Spleen (tissue), 11 donors: ENCODE measurements at regions not wholly inside any gene's neighbourhood (a gene's known extent, or its start where the extent isn't known, plus 50 kb on each side); places are given as distances from the start of the nearest gene placed in this dataset.

Experiments
- DNase-seq: peaks from one replicate; pipeline ENCODE4 v3.0.0-alpha.2; 2020
- H3K27ac ChIP-seq, 8 donors: fragments of 200-600 bp; sonication (generic) in 7 of 8; 1 replicate in 4 of 8; 2 replicates in 4 of 8; pipeline versions ENCODE4 v1.5.0 to v1.8.0; 2016 to 2021; ENCODE audit warnings: inconsistent platforms in 4 of 8, mild to moderate bottlenecking in 4 of 8, moderate library complexity in 1 of 8
- H3K27me3 ChIP-seq, 7 donors: fragments of 200-600 bp; sonication (generic) in 6 of 7; replicated peaks in 1 of 7; 1 replicate in 4 of 7; 2 replicates in 3 of 7; pipeline versions ENCODE4 v1.5.0 to v1.8.0; 2016 to 2021; ENCODE audit warnings: inconsistent platforms in 3 of 7, mild to moderate bottlenecking in 1 of 7
- H3K36me3 ChIP-seq, 6 donors: fragments of 200-600 bp; sonication (generic) in 5 of 6; 1 replicate in 4 of 6; 2 replicates in 2 of 6; pipeline versions ENCODE4 v1.5.0 to v1.8.0; 2016 to 2021; ENCODE audit warnings: inconsistent platforms in 2 of 6
- H3K4me1 ChIP-seq, 6 donors: fragments of 200-600 bp; sonication (generic) in 5 of 6; 1 replicate in 3 of 6; 2 replicates in 3 of 6; pipeline versions ENCODE4 v1.5.0 to v1.8.0; 2016 to 2021; ENCODE audit warnings: inconsistent platforms in 3 of 6
- H3K4me3 ChIP-seq, 8 donors: fragments of 200-600 bp; sonication (generic) in 7 of 8; 1 replicate in 4 of 8; 2 replicates in 4 of 8; pipeline versions ENCODE4 v1.5.0 to v1.8.0; 2016 to 2021; ENCODE audit warnings: inconsistent platforms in 4 of 8, mild to moderate bottlenecking in 4 of 8, moderate library complexity in 2 of 8
- H3K9me3 ChIP-seq, 8 donors: fragments of 200-600 bp; sonication (generic) in 7 of 8; 1 replicate in 4 of 8; 2 replicates in 4 of 8; pipeline versions ENCODE4 v1.5.0 to v1.8.0; 2016 to 2021; ENCODE audit warnings: inconsistent platforms in 4 of 8
- CTCF ChIP-seq, 11 experiments: fragments of 200-600 bp in 7 of 11; fragments of 450-650 bp in 4 of 11; sonication (generic) in 4 of 11; IDR thresholded peaks in 8 of 11; conservative IDR thresholded peaks in 3 of 11; 1 replicate in 7 of 11; 2 replicates in 4 of 11; pipeline versions ENCODE4 v1.4.0 to v1.8.0; 2016 to 2021; ENCODE audit warnings: antibody characterized with exemption in 11 of 11, inconsistent platforms in 4 of 11, mild to moderate bottlenecking in 1 of 11
- POLR2A ChIP-seq, 3 donors: fragments of 450-650 bp; IDR thresholded peaks; one replicate each; pipeline ENCODE4 v1.5.1; 2017; ENCODE audit warnings: antibody characterized with exemption in 3 of 3, mild to moderate bottlenecking in 1 of 3
- POLR2AphosphoS5 ChIP-seq, 3 donors: sonication (generic); formaldehyde crosslinking; IDR thresholded peaks; one replicate each; pipeline ENCODE4 v1.5.1; 2017; ENCODE audit warnings: antibody characterized with exemption in 3 of 3
- WGBS, 5 donors: extraction: QIAGEN DNeasy Blood & Tissue Kit in 3 of 5; methylation state at CpG; one replicate each; pipeline versions ENCODE4 v1.1.5 to v1.1.7; 2013 to 2018; 5-methylcytosine and 5-hydroxymethylcytosine counted together
- intact Hi-C: fragments of 100-400 bp; cut with DNase I; formaldehyde crosslinking; loops from one replicate; pipeline ENCODE4 v1.15.0; 2023; ENCODE audit warnings: low total_unique reads
- donor health status: healthy with polysubstance abuse.
- donor health status: DM: no; HTN: no; CAD: no; lungs with moderate emphysema.
- donor health status: DM: no; HTN: no; CAD: no.
- donor health status: Bipolar disorder and iron deficiency.
- donor health status: healthy.
- donor health status: DM: no; HTN: no; CAD: no.
- donor health status: DM: yes; HTN: yes; CAD: no.

- Histone ChIP-seq H3K27me3 (peaks cover 0 to 24% (median 0%) of the 10 kb centered on the region in 7 donors), H3K4me3 (no peak overlapping the region), H3K36me3 (no peaks in the 10 kb centered on the region), H3K9me3 (no peaks in the 10 kb centered on the region), H3K27ac (no peak overlapping the region), H3K4me1 (no peaks in the 10 kb centered on the region)
- WGBS, 5 donors = 80 to 86% (median 84%) methylated on average over 14 of the region's 14 CpGs
- TF ChIP-seq POLR2A (IDR thresholded peaks at IDR 0.05) = no peak
- no peak for TF ChIP-seq CTCF (IDR thresholded peaks at IDR 0.05 in 8 of 11, conservative IDR thresholded peaks at IDR 0.05 in 3 of 11)
- TF ChIP-seq POLR2AphosphoS5 (IDR thresholded peaks at IDR 0.05) = no peak
- no peak for DNase-seq
- intact Hi-C loops = no loop called here
Observed at GRCh38 chr10:118966076-118966849, 63.3 kb upstream of the NANOS1 start.

- Histone ChIP-seq H3K4me1 (no peaks in the 10 kb centered on the region), H3K27me3 (peaks cover 0 to 24% (median 0%) of the 10 kb centered on the region in 7 donors), H3K9me3 (no peaks in the 10 kb centered on the region), H3K27ac (no peak overlapping the region), H3K4me3 (no peak overlapping the region), H3K36me3 (no peaks in the 10 kb centered on the region)
- no peak for DNase-seq
- intact Hi-C loops = no loop called here
- TF ChIP-seq CTCF (IDR thresholded peaks at IDR 0.05 in 8 of 11, conservative IDR thresholded peaks at IDR 0.05 in 3 of 11) = no peak
- TF ChIP-seq POLR2AphosphoS5 (IDR thresholded peaks at IDR 0.05) = no peak
- TF ChIP-seq POLR2A (IDR thresholded peaks at IDR 0.05) = no peak
- 77 to 93% (median 86%) methylated on average over 4 of the region's 4 CpGs for WGBS, 5 donors
Observed at GRCh38 chr10:118966850-118967125, 62.7 kb upstream of the NANOS1 start.

GRCh38 chr10:118967160-118967559 lies 62.4 kb upstream of the NANOS1 start:
- Histone ChIP-seq H3K27ac (no peak overlapping the region), H3K36me3 (no peaks in the 10 kb centered on the region), H3K27me3 (peaks cover 0 to 24% (median 0%) of the 10 kb centered on the region in 7 donors), H3K9me3 (no peaks in the 10 kb centered on the region), H3K4me3 (no peak overlapping the region), H3K4me1 (no peaks in the 10 kb centered on the region)
- intact Hi-C loops = no loop called here
- DNase-seq = no peak
- TF ChIP-seq CTCF (IDR thresholded peaks at IDR 0.05 in 8 of 11, conservative IDR thresholded peaks at IDR 0.05 in 3 of 11) = no peak
- no peak for TF ChIP-seq POLR2A (IDR thresholded peaks at IDR 0.05)
- TF ChIP-seq POLR2AphosphoS5 (IDR thresholded peaks at IDR 0.05) = no peak
- 72 to 89% (median 80%) methylated on average over 5 to 7 of the region's 7 CpGs for WGBS, 5 donors

GRCh38 chr10:118968060-118968459 lies 61.5 kb upstream of the NANOS1 start:
- no peak overlapping the region for H3K27ac ChIP-seq
- intact Hi-C loops = no loop called here
- peaks cover 0 to 24% (median 0%) of the 10 kb centered on the region in 7 donors for H3K27me3 ChIP-seq
- H3K9me3 ChIP-seq = peaks cover 0 to under 1% (median 0%) of the 10 kb centered on the region in 8 donors
- no peaks in the 10 kb centered on the region for H3K4me1 ChIP-seq
- TF ChIP-seq POLR2AphosphoS5 (IDR thresholded peaks at IDR 0.05) (no peak), POLR2A (IDR thresholded peaks at IDR 0.05) (no peak)
- peak; percentile 37 for DNase-seq
- no peaks in the 10 kb centered on the region for H3K36me3 ChIP-seq
- no peak overlapping the region for H3K4me3 ChIP-seq
- 63 to 73% (median 72%) methylated on average over 4 to 8 of the region's 8 CpGs for WGBS, 5 donors
